ENCODE measurements at regions not wholly inside any gene's neighbourhood (a gene's known extent, or its start where the extent isn't known, plus 50 kb on each side); places are given as distances from the start of the nearest gene placed in this dataset.
A peak's percentile ranks its signal among the peaks of the same experiment; 100 is the strongest.

- TF ChIP-seq ZNF280C (tag by site-specific recombination; IDR thresholded peaks at IDR 0.05): no peak
These were observed 121.8 kb upstream of the CWC22 start (continued) for GRCh38 chr2:180128861-180129260.

- H3K9me3 ChIP-seq (ENCODE audit: control insufficient read depth, insufficient read depth, low read depth, low read length): no peaks in the 10 kb centered on the region
- H3K36me3 ChIP-seq (ENCODE audit: control insufficient read depth in 2 of 2, insufficient read depth in 1 of 2, low read length in 2 of 2): no peaks in the 10 kb centered on the region
- H3K4me3 ChIP-seq (ENCODE audit: low read depth, low read length): no peak overlapping the region
- ChIA-PET CTCF (interaction anchor here (0.6 to 3.7 kb wide), 25 partner anchors 9 to 1778 kb away, joined by 3 to 27 read pairs (median 4); no protein-coding TSS in a partner anchor), POLR2A (no interaction called here)
- H3K4me1 ChIP-seq (ENCODE audit: control insufficient read depth, insufficient read depth, low read length): peaks cover 7% of the 10 kb centered on the region
- H3K27ac ChIP-seq (ENCODE audit: extremely low read depth, low read depth, low read length): no peak overlapping the region; the same call in 1 of the 2 replicates
- TF ChIP-seq PRDM4 (tag by site-specific recombination; IDR thresholded peaks at IDR 0.05) (peak; percentile 55), GLIS2 (tag by site-specific recombination; IDR thresholded peaks at IDR 0.05) (no peak), ZNF362 (tag by site-specific recombination; IDR thresholded peaks at IDR 0.05) (peak; percentile 95), ZBTB17 (tag by site-specific recombination; IDR thresholded peaks at IDR 0.05) (peak; percentile 52; the same call in 1 of the 2 replicates), ZNF169 (tag by site-specific recombination; IDR thresholded peaks at IDR 0.05) (no peak), ZNF654 (tag by site-specific recombination; IDR thresholded peaks at IDR 0.05; ENCODE audit: low read depth) (peak; percentile 79)
These were observed 118.3 kb upstream of the CWC22 start for GRCh38 chr2:180125245-180125962.

- Histone ChIP-seq H3K36me3 (ENCODE audit: control insufficient read depth in 2 of 2, insufficient read depth in 1 of 2, low read length in 2 of 2) (no peaks in the 10 kb centered on the region), H3K27ac (ENCODE audit: extremely low read depth, low read depth, low read length) (no peak overlapping the region), H3K4me1 (ENCODE audit: control insufficient read depth, insufficient read depth, low read length) (peaks cover 7% of the 10 kb centered on the region), H3K4me3 (ENCODE audit: low read depth, low read length) (no peak overlapping the region), H3K9me3 (ENCODE audit: control insufficient read depth, insufficient read depth, low read depth, low read length) (no peaks in the 10 kb centered on the region)
- peak; percentile 82 for TF ChIP-seq ZNF654 (tag by site-specific recombination; IDR thresholded peaks at IDR 0.05; ENCODE audit: low read depth)
- TF ChIP-seq ZNF350 (tag by site-specific recombination; IDR thresholded peaks at IDR 0.05): no peak
- 0 out of 2 replicates have a peak, but pooled peaks have one; percentile 37 for TF ChIP-seq CTCF (tag by site-specific recombination; IDR thresholded peaks at IDR 0.05)
- peak; percentile 67; the same call in 1 of the 2 replicates for TF ChIP-seq ZNF664 (tag by site-specific recombination; IDR thresholded peaks at IDR 0.05)
- ChIA-PET CTCF (interaction anchor here (0.5 to 3.7 kb wide), 30 partner anchors 8 to 1779 kb away, joined by 3 to 27 read pairs (median 4); no protein-coding TSS in a partner anchor), POLR2A (no interaction called here)
These were observed 117.4 kb upstream of the CWC22 start for GRCh38 chr2:180124273-180125139.
